ENCODE measurements at regions not wholly inside any gene's neighbourhood (a gene's known extent, or its start where the extent isn't known, plus 50 kb on each side); places are given as distances from the start of the nearest gene placed in this dataset.

GRCh38 chr9:113649855-113650206 lies 186.3 kb downstream of the RGS3 start:
- no peak for TF ChIP-seq EZH2 (IDR thresholded peaks at IDR 0.05; ENCODE audit: insufficient read depth, low read length)
- TF ChIP-seq CTCF (IDR thresholded peaks at IDR 0.05; ENCODE audit: insufficient read depth, low read depth, low read length), result no peak

All from astrocyte (in vitro differentiated cells and primary cell).